ENCODE measurements at regions not wholly inside any gene's neighbourhood (a gene's known extent, or its start where the extent isn't known, plus 50 kb on each side); places are given as distances from the start of the nearest gene placed in this dataset.

- Histone ChIP-seq H3K9me3 (ENCODE audit: control insufficient read depth, low read length) (no peaks in the 10 kb centered on the region), H3K4me1 (ENCODE audit: control insufficient read depth, insufficient read depth, low read length) (peaks cover 15% of the 10 kb centered on the region), H3K27me3 (replicated peaks; ENCODE audit: control insufficient read depth, insufficient read depth, low read length) (no peaks in the 10 kb centered on the region), H3K4me3 (ENCODE audit: low read length) (no peak overlapping the region), H3K36me3 (ENCODE audit: control insufficient read depth, insufficient read depth, low read length, severe bottlenecking) (no peaks in the 10 kb centered on the region), H3K9ac (ENCODE audit: low read length) (no peak overlapping the region)
- peak; percentile 12 for DNase-seq (ENCODE audit: low read depth)
These were observed 156.5 kb upstream of the LPP start for GRCh38 chr3:187997490-187997889.

- Histone ChIP-seq H3K4me1 (ENCODE audit: control insufficient read depth, insufficient read depth, low read length) (peaks cover 15% of the 10 kb centered on the region), H3K4me3 (ENCODE audit: low read length) (no peak overlapping the region), H3K27me3 (replicated peaks; ENCODE audit: control insufficient read depth, insufficient read depth, low read length) (no peaks in the 10 kb centered on the region), H3K9me3 (ENCODE audit: control insufficient read depth, low read length) (no peaks in the 10 kb centered on the region), H3K36me3 (ENCODE audit: control insufficient read depth, insufficient read depth, low read length, severe bottlenecking) (no peaks in the 10 kb centered on the region), H3K9ac (ENCODE audit: low read length) (no peak overlapping the region)
- no peak for DNase-seq (ENCODE audit: low read depth)
These were observed 155.9 kb upstream of the LPP start for GRCh38 chr3:187997946-187998561.

GRCh38 chr3:187998611-187999010 is 155.3 kb upstream of the LPP start:
- Histone ChIP-seq H3K9ac (ENCODE audit: low read length) (no peak overlapping the region), H3K9me3 (ENCODE audit: control insufficient read depth, low read length) (no peaks in the 10 kb centered on the region), H3K27me3 (replicated peaks; ENCODE audit: control insufficient read depth, insufficient read depth, low read length) (no peaks in the 10 kb centered on the region), H3K4me1 (ENCODE audit: control insufficient read depth, insufficient read depth, low read length) (peaks cover 15% of the 10 kb centered on the region), H3K4me3 (ENCODE audit: low read length) (no peak overlapping the region), H3K36me3 (ENCODE audit: control insufficient read depth, insufficient read depth, low read length, severe bottlenecking) (no peaks in the 10 kb centered on the region)
- no peak for DNase-seq (ENCODE audit: low read depth)

GRCh38 chr3:187999821-188000220 is 154.1 kb upstream of the LPP start:
- Histone ChIP-seq H3K36me3 (ENCODE audit: control insufficient read depth, insufficient read depth, low read length, severe bottlenecking) (no peaks in the 10 kb centered on the region), H3K9me3 (ENCODE audit: control insufficient read depth, low read length) (no peaks in the 10 kb centered on the region), H3K9ac (ENCODE audit: low read length) (no peak overlapping the region), H3K27me3 (replicated peaks; ENCODE audit: control insufficient read depth, insufficient read depth, low read length) (no peaks in the 10 kb centered on the region), H3K4me3 (ENCODE audit: low read length) (no peak overlapping the region), H3K4me1 (ENCODE audit: control insufficient read depth, insufficient read depth, low read length) (peaks cover 4% of the 10 kb centered on the region)
- DNase-seq (ENCODE audit: low read depth) = no peak

- H3K4me1 ChIP-seq (ENCODE audit: control insufficient read depth, insufficient read depth, low read length) = no peaks in the 10 kb centered on the region
- H3K9ac ChIP-seq (ENCODE audit: low read length) = no peak overlapping the region
- H3K27me3 ChIP-seq (replicated peaks; ENCODE audit: control insufficient read depth, insufficient read depth, low read length) = no peaks in the 10 kb centered on the region
- H3K36me3 ChIP-seq (ENCODE audit: control insufficient read depth, insufficient read depth, low read length, severe bottlenecking) = no peaks in the 10 kb centered on the region
- no peak for DNase-seq (ENCODE audit: low read depth)
- no peak overlapping the region for H3K4me3 ChIP-seq (ENCODE audit: low read length)
- H3K9me3 ChIP-seq (ENCODE audit: control insufficient read depth, low read length) = no peaks in the 10 kb centered on the region
These were observed 153.5 kb upstream of the LPP start for GRCh38 chr3:188000361-188000861.

- H3K4me1 ChIP-seq (ENCODE audit: control insufficient read depth, insufficient read depth, low read length) = no peaks in the 10 kb centered on the region
- H3K9ac ChIP-seq (ENCODE audit: low read length) = no peak overlapping the region
- no peaks in the 10 kb centered on the region for H3K36me3 ChIP-seq (ENCODE audit: control insufficient read depth, insufficient read depth, low read length, severe bottlenecking)
- no peaks in the 10 kb centered on the region for H3K27me3 ChIP-seq (replicated peaks; ENCODE audit: control insufficient read depth, insufficient read depth, low read length)
- H3K9me3 ChIP-seq (ENCODE audit: control insufficient read depth, low read length) = no peaks in the 10 kb centered on the region
- no peak for DNase-seq (ENCODE audit: low read depth)
- H3K4me3 ChIP-seq (ENCODE audit: low read length) = no peak overlapping the region
These were observed 152.9 kb upstream of the LPP start for GRCh38 chr3:188001093-188001492.

- H3K4me3 ChIP-seq (ENCODE audit: low read length) = no peak overlapping the region
- H3K9me3 ChIP-seq (ENCODE audit: control insufficient read depth, low read length) = no peaks in the 10 kb centered on the region
- H3K4me1 ChIP-seq (ENCODE audit: control insufficient read depth, insufficient read depth, low read length) = no peaks in the 10 kb centered on the region
- no peaks in the 10 kb centered on the region for H3K27me3 ChIP-seq (replicated peaks; ENCODE audit: control insufficient read depth, insufficient read depth, low read length)
- no peak overlapping the region for H3K9ac ChIP-seq (ENCODE audit: low read length)
- no peaks in the 10 kb centered on the region for H3K36me3 ChIP-seq (ENCODE audit: control insufficient read depth, insufficient read depth, low read length, severe bottlenecking)
- no peak for DNase-seq (ENCODE audit: low read depth)
These were observed 152.0 kb upstream of the LPP start for GRCh38 chr3:188001926-188002325.

GRCh38 chr3:188002626-188003138 is 151.3 kb upstream of the LPP start:
- H3K9ac ChIP-seq (ENCODE audit: low read length) = no peak overlapping the region
- no peak for DNase-seq (ENCODE audit: low read depth)

GRCh38 chr3:188003188-188004171 is 150.5 kb upstream of the LPP start:
- Histone ChIP-seq H3K4me3 (ENCODE audit: low read length) (no peak overlapping the region), H3K9me3 (ENCODE audit: control insufficient read depth, low read length) (no peaks in the 10 kb centered on the region), H3K4me1 (ENCODE audit: control insufficient read depth, insufficient read depth, low read length) (no peaks in the 10 kb centered on the region), H3K27me3 (replicated peaks; ENCODE audit: control insufficient read depth, insufficient read depth, low read length) (no peaks in the 10 kb centered on the region), H3K36me3 (ENCODE audit: control insufficient read depth, insufficient read depth, low read length, severe bottlenecking) (no peaks in the 10 kb centered on the region), H3K9ac (ENCODE audit: low read length) (no peak overlapping the region)
- no peak for DNase-seq (ENCODE audit: low read depth)

More at GRCh38 chr3:188002626-188003138, 151.3 kb upstream of the LPP start:
- Histone ChIP-seq H3K36me3 (ENCODE audit: control insufficient read depth, insufficient read depth, low read length, severe bottlenecking) (no peaks in the 10 kb centered on the region), H3K4me1 (ENCODE audit: control insufficient read depth, insufficient read depth, low read length) (no peaks in the 10 kb centered on the region), H3K4me3 (ENCODE audit: low read length) (no peak overlapping the region), H3K9me3 (ENCODE audit: control insufficient read depth, low read length) (no peaks in the 10 kb centered on the region), H3K27me3 (replicated peaks; ENCODE audit: control insufficient read depth, insufficient read depth, low read length) (no peaks in the 10 kb centered on the region)

- H3K4me1 ChIP-seq (ENCODE audit: control insufficient read depth, insufficient read depth, low read length) = no peaks in the 10 kb centered on the region
- H3K27me3 ChIP-seq (replicated peaks; ENCODE audit: control insufficient read depth, insufficient read depth, low read length) = no peaks in the 10 kb centered on the region
- no peak overlapping the region for H3K9ac ChIP-seq (ENCODE audit: low read length)
- no peaks in the 10 kb centered on the region for H3K9me3 ChIP-seq (ENCODE audit: control insufficient read depth, low read length)
- DNase-seq (ENCODE audit: low read depth) = no peak
- no peaks in the 10 kb centered on the region for H3K36me3 ChIP-seq (ENCODE audit: control insufficient read depth, insufficient read depth, low read length, severe bottlenecking)
- no peak overlapping the region for H3K4me3 ChIP-seq (ENCODE audit: low read length)
These were observed 147.1 kb upstream of the LPP start for GRCh38 chr3:188006726-188007393.

GRCh38 chr3:188007897-188008296 is 146.1 kb upstream of the LPP start:
- Histone ChIP-seq H3K36me3 (ENCODE audit: control insufficient read depth, insufficient read depth, low read length, severe bottlenecking) (no peaks in the 10 kb centered on the region), H3K4me1 (ENCODE audit: control insufficient read depth, insufficient read depth, low read length) (no peaks in the 10 kb centered on the region), H3K27me3 (replicated peaks; ENCODE audit: control insufficient read depth, insufficient read depth, low read length) (no peaks in the 10 kb centered on the region), H3K4me3 (ENCODE audit: low read length) (no peak overlapping the region), H3K9me3 (ENCODE audit: control insufficient read depth, low read length) (no peaks in the 10 kb centered on the region), H3K9ac (ENCODE audit: low read length) (no peak overlapping the region)
- no peak for DNase-seq (ENCODE audit: low read depth)
